GM12878 (cell line): ENCODE measurements at regions not wholly inside any gene's neighbourhood (a gene's known extent, or its start where the extent isn't known, plus 50 kb on each side); places are given as distances from the start of the nearest gene placed in this dataset.

Experiments used
- BMI1 ChIP-seq: fragments of 450-650 bp; IDR thresholded peaks from 2 replicates; pipeline ENCODE4 v1.6.1; 2016; ENCODE audit warnings: mild to moderate bottlenecking, moderate library complexity, borderline replicate concordance
- CBX3 ChIP-seq: fragments of 200-600 bp; sonication (generic); IDR thresholded peaks from 2 replicates; pipeline ENCODE4 v1.6.1; 2016; ENCODE audit warnings: low read depth, borderline replicate concordance
- CBX5 ChIP-seq: sonication (generic); IDR thresholded peaks from 2 replicates; pipeline ENCODE4 v1.6.1; 2016; ENCODE audit warnings: low read depth, moderate library complexity, mild to moderate bottlenecking, inconsistent platforms
- ESRRA ChIP-seq: IDR thresholded peaks from 2 replicates; pipeline ENCODE4 v1.6.1; 2012; ENCODE audit warnings: mild to moderate bottlenecking, low read length, improper control_type of control experiment
- FOXM1 ChIP-seq: IDR thresholded peaks from 2 replicates; pipeline ENCODE4 v1.6.1; 2012; ENCODE audit warnings: low read depth, mild to moderate bottlenecking, inconsistent platforms, low read length, moderate library complexity
- GABPA ChIP-seq: IDR thresholded peaks from 2 replicates; pipeline ENCODE4 v1.6.1; 2014; ENCODE audit warnings: antibody characterized with exemption, low read depth, mild to moderate bottlenecking, inconsistent platforms
- NR2F1 ChIP-seq: fragments of 450-650 bp; conservative IDR thresholded peaks from 2 replicates; pipeline ENCODE4 v1.6.1; 2017; ENCODE audit warnings: mild to moderate bottlenecking
- POLR2A ChIP-seq: IDR thresholded peaks from 2 replicates; pipeline ENCODE4 v1.6.1; 2011; ENCODE audit warnings: low read depth, mild to moderate bottlenecking, low read length
- SIX5 ChIP-seq: IDR thresholded peaks from 2 replicates; pipeline ENCODE4 v1.6.1; 2011; ENCODE audit warnings: mild to moderate bottlenecking, low read depth, low read length, moderate library complexity; ENCODE audit not compliant: severe bottlenecking
- ZNF24 ChIP-seq: fragments of 450-650 bp; IDR thresholded peaks from 2 replicates; pipeline ENCODE4 v1.6.1; 2017; ENCODE audit warnings: antibody characterized with exemption, mild to moderate bottlenecking
- TF ChIP-seq, protein P1 (sequence below): fragments of 450-650 bp; IDR thresholded peaks from 2 replicates; pipeline ENCODE4 v1.6.1; 2016; ENCODE audit warnings: mild to moderate bottlenecking, moderate library complexity, borderline replicate concordance
- TF ChIP-seq, protein P2 (sequence below): fragments of 450-650 bp; formaldehyde crosslinking; IDR thresholded peaks from 2 replicates; pipeline ENCODE4 v1.5.0; 2022; ENCODE audit warnings: mild to moderate bottlenecking, missing genetic modification characterization
- TF ChIP-seq, protein P3 (sequence below): fragments of 450-650 bp; IDR thresholded peaks from 2 replicates; pipeline ENCODE4 v1.6.1; 2017; ENCODE audit warnings: mild to moderate bottlenecking, moderate library complexity
- TF ChIP-seq, protein P4 (sequence below): fragments of 450-650 bp; conservative IDR thresholded peaks from 2 replicates; pipeline ENCODE4 v1.6.1; 2017; ENCODE audit warnings: mild to moderate bottlenecking, moderate library complexity

DNA sequence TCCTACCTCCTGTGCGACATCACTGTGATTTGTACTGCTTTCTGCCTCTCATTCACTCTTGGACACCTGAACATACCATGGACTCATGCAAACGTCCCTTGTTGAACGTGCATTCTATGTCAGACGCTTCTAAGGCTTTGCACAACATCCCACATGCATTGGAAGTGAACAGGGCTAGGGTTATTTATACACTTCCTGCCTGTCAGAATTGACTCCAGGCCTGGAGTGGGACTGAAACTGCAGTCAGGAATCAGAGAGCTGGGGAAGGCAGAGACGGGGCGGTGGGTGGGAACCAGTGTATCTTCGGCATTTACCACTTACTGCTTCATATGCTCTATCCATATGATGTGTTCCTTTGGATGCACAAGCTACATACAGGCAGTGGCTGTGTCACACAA lies 81.4 kb upstream of the GALNT2 start (continued):
- TF ChIP-seq, protein P1, sequence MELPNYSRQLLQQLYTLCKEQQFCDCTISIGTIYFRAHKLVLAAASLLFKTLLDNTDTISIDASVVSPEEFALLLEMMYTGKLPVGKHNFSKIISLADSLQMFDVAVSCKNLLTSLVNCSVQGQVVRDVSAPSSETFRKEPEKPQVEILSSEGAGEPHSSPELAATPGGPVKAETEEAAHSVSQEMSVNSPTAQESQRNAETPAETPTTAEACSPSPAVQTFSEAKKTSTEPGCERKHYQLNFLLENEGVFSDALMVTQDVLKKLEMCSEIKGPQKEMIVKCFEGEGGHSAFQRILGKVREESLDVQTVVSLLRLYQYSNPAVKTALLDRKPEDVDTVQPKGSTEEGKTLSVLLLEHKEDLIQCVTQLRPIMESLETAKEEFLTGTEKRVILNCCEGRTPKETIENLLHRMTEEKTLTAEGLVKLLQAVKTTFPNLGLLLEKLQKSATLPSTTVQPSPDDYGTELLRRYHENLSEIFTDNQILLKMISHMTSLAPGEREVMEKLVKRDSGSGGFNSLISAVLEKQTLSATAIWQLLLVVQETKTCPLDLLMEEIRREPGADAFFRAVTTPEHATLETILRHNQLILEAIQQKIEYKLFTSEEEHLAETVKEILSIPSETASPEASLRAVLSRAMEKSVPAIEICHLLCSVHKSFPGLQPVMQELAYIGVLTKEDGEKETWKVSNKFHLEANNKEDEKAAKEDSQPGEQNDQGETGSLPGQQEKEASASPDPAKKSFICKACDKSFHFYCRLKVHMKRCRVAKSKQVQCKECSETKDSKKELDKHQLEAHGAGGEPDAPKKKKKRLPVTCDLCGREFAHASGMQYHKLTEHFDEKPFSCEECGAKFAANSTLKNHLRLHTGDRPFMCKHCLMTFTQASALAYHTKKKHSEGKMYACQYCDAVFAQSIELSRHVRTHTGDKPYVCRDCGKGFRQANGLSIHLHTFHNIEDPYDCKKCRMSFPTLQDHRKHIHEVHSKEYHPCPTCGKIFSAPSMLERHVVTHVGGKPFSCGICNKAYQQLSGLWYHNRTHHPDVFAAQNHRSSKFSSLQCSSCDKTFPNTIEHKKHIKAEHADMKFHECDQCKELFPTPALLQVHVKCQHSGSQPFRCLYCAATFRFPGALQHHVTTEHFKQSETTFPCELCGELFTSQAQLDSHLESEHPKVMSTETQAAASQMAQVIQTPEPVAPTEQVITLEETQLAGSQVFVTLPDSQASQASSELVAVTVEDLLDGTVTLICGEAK: no peak
- TF ChIP-seq, protein P2, sequence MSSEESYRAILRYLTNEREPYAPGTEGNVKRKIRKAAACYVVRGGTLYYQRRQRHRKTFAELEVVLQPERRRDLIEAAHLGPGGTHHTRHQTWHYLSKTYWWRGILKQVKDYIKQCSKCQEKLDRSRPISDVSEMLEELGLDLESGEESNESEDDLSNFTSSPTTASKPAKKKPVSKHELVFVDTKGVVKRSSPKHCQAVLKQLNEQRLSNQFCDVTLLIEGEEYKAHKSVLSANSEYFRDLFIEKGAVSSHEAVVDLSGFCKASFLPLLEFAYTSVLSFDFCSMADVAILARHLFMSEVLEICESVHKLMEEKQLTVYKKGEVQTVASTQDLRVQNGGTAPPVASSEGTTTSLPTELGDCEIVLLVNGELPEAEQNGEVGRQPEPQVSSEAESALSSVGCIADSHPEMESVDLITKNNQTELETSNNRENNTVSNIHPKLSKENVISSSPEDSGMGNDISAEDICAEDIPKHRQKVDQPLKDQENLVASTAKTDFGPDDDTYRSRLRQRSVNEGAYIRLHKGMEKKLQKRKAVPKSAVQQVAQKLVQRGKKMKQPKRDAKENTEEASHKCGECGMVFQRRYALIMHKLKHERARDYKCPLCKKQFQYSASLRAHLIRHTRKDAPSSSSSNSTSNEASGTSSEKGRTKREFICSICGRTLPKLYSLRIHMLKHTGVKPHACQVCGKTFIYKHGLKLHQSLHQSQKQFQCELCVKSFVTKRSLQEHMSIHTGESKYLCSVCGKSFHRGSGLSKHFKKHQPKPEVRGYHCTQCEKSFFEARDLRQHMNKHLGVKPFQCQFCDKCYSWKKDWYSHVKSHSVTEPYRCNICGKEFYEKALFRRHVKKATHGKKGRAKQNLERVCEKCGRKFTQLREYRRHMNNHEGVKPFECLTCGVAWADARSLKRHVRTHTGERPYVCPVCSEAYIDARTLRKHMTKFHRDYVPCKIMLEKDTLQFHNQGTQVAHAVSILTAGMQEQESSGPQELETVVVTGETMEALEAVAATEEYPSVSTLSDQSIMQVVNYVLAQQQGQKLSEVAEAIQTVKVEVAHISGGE (CRISPR knock-in tag): no peak
- TF ChIP-seq, protein P3, sequence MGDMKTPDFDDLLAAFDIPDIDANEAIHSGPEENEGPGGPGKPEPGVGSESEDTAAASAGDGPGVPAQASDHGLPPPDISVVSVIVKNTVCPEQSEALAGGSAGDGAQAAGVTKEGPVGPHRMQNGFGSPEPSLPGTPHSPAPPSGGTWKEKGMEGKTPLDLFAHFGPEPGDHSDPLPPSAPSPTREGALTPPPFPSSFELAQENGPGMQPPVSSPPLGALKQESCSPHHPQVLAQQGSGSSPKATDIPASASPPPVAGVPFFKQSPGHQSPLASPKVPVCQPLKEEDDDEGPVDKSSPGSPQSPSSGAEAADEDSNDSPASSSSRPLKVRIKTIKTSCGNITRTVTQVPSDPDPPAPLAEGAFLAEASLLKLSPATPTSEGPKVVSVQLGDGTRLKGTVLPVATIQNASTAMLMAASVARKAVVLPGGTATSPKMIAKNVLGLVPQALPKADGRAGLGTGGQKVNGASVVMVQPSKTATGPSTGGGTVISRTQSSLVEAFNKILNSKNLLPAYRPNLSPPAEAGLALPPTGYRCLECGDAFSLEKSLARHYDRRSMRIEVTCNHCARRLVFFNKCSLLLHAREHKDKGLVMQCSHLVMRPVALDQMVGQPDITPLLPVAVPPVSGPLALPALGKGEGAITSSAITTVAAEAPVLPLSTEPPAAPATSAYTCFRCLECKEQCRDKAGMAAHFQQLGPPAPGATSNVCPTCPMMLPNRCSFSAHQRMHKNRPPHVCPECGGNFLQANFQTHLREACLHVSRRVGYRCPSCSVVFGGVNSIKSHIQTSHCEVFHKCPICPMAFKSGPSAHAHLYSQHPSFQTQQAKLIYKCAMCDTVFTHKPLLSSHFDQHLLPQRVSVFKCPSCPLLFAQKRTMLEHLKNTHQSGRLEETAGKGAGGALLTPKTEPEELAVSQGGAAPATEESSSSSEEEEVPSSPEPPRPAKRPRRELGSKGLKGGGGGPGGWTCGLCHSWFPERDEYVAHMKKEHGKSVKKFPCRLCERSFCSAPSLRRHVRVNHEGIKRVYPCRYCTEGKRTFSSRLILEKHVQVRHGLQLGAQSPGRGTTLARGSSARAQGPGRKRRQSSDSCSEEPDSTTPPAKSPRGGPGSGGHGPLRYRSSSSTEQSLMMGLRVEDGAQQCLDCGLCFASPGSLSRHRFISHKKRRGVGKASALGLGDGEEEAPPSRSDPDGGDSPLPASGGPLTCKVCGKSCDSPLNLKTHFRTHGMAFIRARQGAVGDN: no peak
- TF ChIP-seq, protein P4, sequence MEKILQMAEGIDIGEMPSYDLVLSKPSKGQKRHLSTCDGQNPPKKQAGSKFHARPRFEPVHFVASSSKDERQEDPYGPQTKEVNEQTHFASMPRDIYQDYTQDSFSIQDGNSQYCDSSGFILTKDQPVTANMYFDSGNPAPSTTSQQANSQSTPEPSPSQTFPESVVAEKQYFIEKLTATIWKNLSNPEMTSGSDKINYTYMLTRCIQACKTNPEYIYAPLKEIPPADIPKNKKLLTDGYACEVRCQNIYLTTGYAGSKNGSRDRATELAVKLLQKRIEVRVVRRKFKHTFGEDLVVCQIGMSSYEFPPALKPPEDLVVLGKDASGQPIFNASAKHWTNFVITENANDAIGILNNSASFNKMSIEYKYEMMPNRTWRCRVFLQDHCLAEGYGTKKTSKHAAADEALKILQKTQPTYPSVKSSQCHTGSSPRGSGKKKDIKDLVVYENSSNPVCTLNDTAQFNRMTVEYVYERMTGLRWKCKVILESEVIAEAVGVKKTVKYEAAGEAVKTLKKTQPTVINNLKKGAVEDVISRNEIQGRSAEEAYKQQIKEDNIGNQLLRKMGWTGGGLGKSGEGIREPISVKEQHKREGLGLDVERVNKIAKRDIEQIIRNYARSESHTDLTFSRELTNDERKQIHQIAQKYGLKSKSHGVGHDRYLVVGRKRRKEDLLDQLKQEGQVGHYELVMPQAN: no peak
- TF ChIP-seq POLR2A (no peak), ZNF24 (no peak), GABPA (no peak), FOXM1 (no peak), ESRRA (no peak), CBX5 (no peak), BMI1 (no peak), CBX3 (no peak), NR2F1 (no peak), SIX5 (no peak)
- TF ChIP-seq, all 136 proteins: peak for 0
